A549 (cell line): ENCODE measurements at regions not wholly inside any gene's neighbourhood (a gene's known extent, or its start where the extent isn't known, plus 50 kb on each side); places are given as distances from the start of the nearest gene placed in this dataset.

Experiments
- EP300 ChIP-seq, 2 experiments: fragments of >200 bp; sonication (Bioruptor Twin); formaldehyde crosslinking; IDR thresholded peaks; 2 replicates in 1 of 2; 3 replicates in 1 of 2; pipeline ENCODE4 v1.6.1; 2016 to 2017
- POLR2A ChIP-seq: IDR thresholded peaks from 2 replicates; pipeline ENCODE4 v1.6.1; 2012; ENCODE audit warnings: mild to moderate bottlenecking, low read length
- TF ChIP-seq, protein P1 (sequence below): fragments of >200 bp; sonication (Bioruptor Twin); formaldehyde crosslinking; IDR thresholded peaks from 3 replicates; pipeline ENCODE4 v1.5.1; 2016

DNA sequence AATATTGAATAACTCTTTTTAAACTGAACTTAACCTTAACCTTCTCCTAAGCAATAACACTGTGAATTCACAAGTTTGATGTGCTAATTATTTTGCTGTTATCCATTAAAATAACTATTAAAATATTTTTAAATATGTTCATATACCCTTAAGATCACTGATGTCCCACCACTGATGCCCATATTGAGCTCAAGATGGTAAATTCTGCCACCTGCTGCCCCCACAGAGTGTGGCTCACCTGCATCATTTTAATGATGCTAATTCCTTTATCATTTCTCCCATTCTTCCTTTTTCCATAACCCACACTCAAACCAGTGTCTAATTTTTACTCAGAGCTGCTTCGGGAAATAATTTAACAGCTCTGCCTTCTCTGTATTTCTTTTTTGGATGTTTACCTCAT, 82.3 kb upstream of the ARID5B start:
- TF ChIP-seq POLR2A (no peak), EP300 (IDR thresholded peaks at IDR 0.05) (no peak)
- TF ChIP-seq, protein P1, sequence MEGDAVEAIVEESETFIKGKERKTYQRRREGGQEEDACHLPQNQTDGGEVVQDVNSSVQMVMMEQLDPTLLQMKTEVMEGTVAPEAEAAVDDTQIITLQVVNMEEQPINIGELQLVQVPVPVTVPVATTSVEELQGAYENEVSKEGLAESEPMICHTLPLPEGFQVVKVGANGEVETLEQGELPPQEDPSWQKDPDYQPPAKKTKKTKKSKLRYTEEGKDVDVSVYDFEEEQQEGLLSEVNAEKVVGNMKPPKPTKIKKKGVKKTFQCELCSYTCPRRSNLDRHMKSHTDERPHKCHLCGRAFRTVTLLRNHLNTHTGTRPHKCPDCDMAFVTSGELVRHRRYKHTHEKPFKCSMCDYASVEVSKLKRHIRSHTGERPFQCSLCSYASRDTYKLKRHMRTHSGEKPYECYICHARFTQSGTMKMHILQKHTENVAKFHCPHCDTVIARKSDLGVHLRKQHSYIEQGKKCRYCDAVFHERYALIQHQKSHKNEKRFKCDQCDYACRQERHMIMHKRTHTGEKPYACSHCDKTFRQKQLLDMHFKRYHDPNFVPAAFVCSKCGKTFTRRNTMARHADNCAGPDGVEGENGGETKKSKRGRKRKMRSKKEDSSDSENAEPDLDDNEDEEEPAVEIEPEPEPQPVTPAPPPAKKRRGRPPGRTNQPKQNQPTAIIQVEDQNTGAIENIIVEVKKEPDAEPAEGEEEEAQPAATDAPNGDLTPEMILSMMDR: no peak
